ENCODE measurements at regions not wholly inside any gene's neighbourhood (a gene's known extent, or its start where the extent isn't known, plus 50 kb on each side); places are given as distances from the start of the nearest gene placed in this dataset.

DNA sequence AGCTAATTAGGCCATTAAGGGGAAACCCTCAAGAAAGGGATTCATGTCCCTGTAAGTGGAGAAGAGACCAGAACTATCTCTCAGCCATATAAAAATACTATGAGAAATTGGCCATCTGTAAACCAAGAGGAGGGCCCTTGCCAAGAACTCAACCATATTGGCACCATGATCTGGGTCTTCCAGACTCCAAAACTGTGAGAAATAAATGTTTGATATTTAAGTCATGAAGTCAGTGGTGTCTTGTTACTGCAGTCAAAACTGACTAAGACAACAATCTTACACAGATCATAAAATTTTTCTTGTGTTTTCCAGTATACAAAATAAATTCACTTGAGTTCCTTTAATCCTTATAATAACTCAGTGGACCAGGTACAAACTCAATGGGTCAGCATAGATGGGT, 589.8 kb upstream of the CDH2 start:
- DNase-seq (ENCODE audit: low read depth) = no peak
- H3K4me3 ChIP-seq (ENCODE audit: control insufficient read depth, low read depth, low read length) = no peak overlapping the region
- TF ChIP-seq CTCF (IDR thresholded peaks at IDR 0.05; ENCODE audit: control insufficient read depth, insufficient read depth, low read depth, low read length, missing control alignments) = no peak

DNA sequence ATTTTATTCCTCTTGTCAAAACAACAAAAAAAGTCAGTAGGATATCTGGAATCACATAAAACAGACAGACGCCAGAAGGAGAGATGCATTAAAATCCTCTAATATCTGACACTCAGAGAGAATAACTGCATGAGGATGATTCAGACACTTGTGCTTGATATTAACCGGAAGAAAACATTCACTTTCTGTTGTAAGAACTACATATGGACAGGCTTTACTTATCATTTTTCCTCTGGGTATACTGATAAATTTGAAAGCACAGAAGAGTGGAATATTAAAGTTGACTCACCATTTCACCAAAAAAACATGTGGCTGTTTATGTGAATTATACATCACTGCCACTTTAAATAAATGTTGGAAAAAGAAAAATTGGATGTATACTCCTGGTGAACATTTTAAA, 589.1 kb upstream of the CDH2 start:
- no peak overlapping the region for H3K4me3 ChIP-seq (ENCODE audit: control insufficient read depth, low read depth, low read length)
- no peak for TF ChIP-seq CTCF (IDR thresholded peaks at IDR 0.05; ENCODE audit: control insufficient read depth, insufficient read depth, low read depth, low read length, missing control alignments)
- DNase-seq (ENCODE audit: low read depth) = peak; percentile 11

DNA sequence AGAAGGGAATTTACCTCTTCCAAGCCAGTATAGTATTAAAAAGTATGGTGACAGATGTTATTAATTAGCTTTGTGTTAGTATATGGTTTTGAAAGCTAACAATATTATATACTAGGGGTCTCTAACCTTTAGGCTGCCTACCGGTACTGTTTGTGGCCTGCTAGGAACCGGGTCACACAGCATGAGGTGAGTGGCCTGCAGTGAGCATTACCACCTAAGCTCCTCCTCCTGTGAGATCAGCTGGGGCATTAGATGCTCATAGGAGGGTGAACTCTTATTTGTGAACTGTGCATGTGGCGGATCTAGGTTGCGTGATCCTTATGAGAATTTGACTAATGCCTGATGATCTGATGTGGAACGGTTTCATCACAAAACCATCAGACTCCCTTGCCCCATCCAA, 583.4 kb upstream of the CDH2 start:
- TF ChIP-seq CTCF (IDR thresholded peaks at IDR 0.05; ENCODE audit: control insufficient read depth, insufficient read depth, low read depth, low read length, missing control alignments) = no peak
- no peak overlapping the region for H3K4me3 ChIP-seq (ENCODE audit: control insufficient read depth, low read depth, low read length)
- no peak for DNase-seq (ENCODE audit: low read depth)

GRCh38 chr18:28757466-28758008, 580.6 kb upstream of the CDH2 start:
- no peak for TF ChIP-seq CTCF (IDR thresholded peaks at IDR 0.05; ENCODE audit: control insufficient read depth, insufficient read depth, low read depth, low read length, missing control alignments)
- no peak overlapping the region for H3K4me3 ChIP-seq (ENCODE audit: control insufficient read depth, low read depth, low read length)
- DNase-seq (ENCODE audit: low read depth) = no peak

GRCh38 chr18:28743115-28743514, 566.2 kb upstream of the CDH2 start:
- H3K4me3 ChIP-seq (ENCODE audit: control insufficient read depth, low read depth, low read length) = no peak overlapping the region
- DNase-seq (ENCODE audit: low read depth) = no peak
- TF ChIP-seq CTCF (IDR thresholded peaks at IDR 0.05; ENCODE audit: control insufficient read depth, insufficient read depth, low read depth, low read length, missing control alignments) = no peak

- no peak overlapping the region for H3K4me3 ChIP-seq (ENCODE audit: control insufficient read depth, low read depth, low read length)
- TF ChIP-seq CTCF (IDR thresholded peaks at IDR 0.05; ENCODE audit: control insufficient read depth, insufficient read depth, low read depth, low read length, missing control alignments) = no peak
- DNase-seq (ENCODE audit: low read depth) = no peak
Measured at GRCh38 chr18:28740575-28740974, 563.6 kb upstream of the CDH2 start.

- no peak overlapping the region for H3K4me3 ChIP-seq (ENCODE audit: control insufficient read depth, low read depth, low read length)
- DNase-seq (ENCODE audit: low read depth) = no peak
- TF ChIP-seq CTCF (IDR thresholded peaks at IDR 0.05; ENCODE audit: control insufficient read depth, insufficient read depth, low read depth, low read length, missing control alignments) = no peak
Measured at GRCh38 chr18:28736951-28737350, 560.0 kb upstream of the CDH2 start.
